Mesodermal cell (in vitro differentiated cells): ENCODE measurements at regions not wholly inside any gene's neighbourhood (a gene's known extent, or its start where the extent isn't known, plus 50 kb on each side); places are given as distances from the start of the nearest gene placed in this dataset.

ENCODE experiments used
- H3K27ac ChIP-seq: 2 replicates; pipeline ENCODE4 v1.7.0; 2013; ENCODE audit warnings: mild to moderate bottlenecking, low read depth, low read length, moderate library complexity; ENCODE audit not compliant: severe bottlenecking
- H3K36me3 ChIP-seq: 2 replicates; pipeline ENCODE4 v1.7.1; 2013; ENCODE audit warnings: mild to moderate bottlenecking, low read length, moderate library complexity; ENCODE audit not compliant: control insufficient read depth, insufficient read depth
- H3K4me1 ChIP-seq: one replicate; pipeline ENCODE4 v1.7.1; 2013; ENCODE audit warnings: mild to moderate bottlenecking, low read length; ENCODE audit not compliant: insufficient read depth, control insufficient read depth, poor library complexity, severe bottlenecking
- H3K4me3 ChIP-seq: 2 replicates; pipeline ENCODE4 v1.7.0; 2013; ENCODE audit warnings: low read length, control low read depth, mild to moderate bottlenecking; ENCODE audit not compliant: insufficient read depth, poor library complexity, severe bottlenecking; ENCODE audit errors: extremely low read depth
- H3K9me3 ChIP-seq: 2 replicates; pipeline ENCODE4 v1.7.1; 2013; ENCODE audit warnings: mild to moderate bottlenecking, low read length, moderate library complexity; ENCODE audit not compliant: control insufficient read depth
- WGBS, 2 experiments: methylation state at CpG; one replicate each; pipeline ENCODE4 v1.1.5; 2013; ENCODE audit warnings: missing lambda C conversion rate in 2 of 2; ENCODE audit not compliant: insufficient coverage in 2 of 2; 5-methylcytosine and 5-hydroxymethylcytosine counted together

- Histone ChIP-seq H3K27ac (no peak overlapping the region), H3K4me3 (no peak overlapping the region), H3K36me3 (no peaks in the 10 kb centered on the region), H3K9me3 (no peaks in the 10 kb centered on the region), H3K4me1 (no peaks in the 10 kb centered on the region)
- WGBS, 2 experiments = 83 to 97% methylated on average over 2 of the region's 3 CpGs
These were observed 201.6 kb upstream of the C1QTNF7 start for GRCh38 chr4:15226203-15226602.

GRCh38 chr4:15231265-15232091 is 196.4 kb upstream of the C1QTNF7 start:
- H3K4me3 ChIP-seq = no peak overlapping the region
- peaks cover 21% of the 10 kb centered on the region for H3K4me1 ChIP-seq
- no peak overlapping the region for H3K27ac ChIP-seq
- 63 to 74% methylated on average over 3 of the region's 8 CpGs for WGBS, 2 experiments
- H3K36me3 ChIP-seq = no peaks in the 10 kb centered on the region
- no peaks in the 10 kb centered on the region for H3K9me3 ChIP-seq

- WGBS, 2 experiments = 76 to 83% methylated on average over 5 to 7 of the region's 10 CpGs
- no peaks in the 10 kb centered on the region for H3K9me3 ChIP-seq
- H3K4me1 ChIP-seq = peaks cover 21% of the 10 kb centered on the region
- H3K27ac ChIP-seq = peak overlapping the region; percentile 86
- no peaks in the 10 kb centered on the region for H3K36me3 ChIP-seq
- no peak overlapping the region for H3K4me3 ChIP-seq
These were observed 195.2 kb upstream of the C1QTNF7 start for GRCh38 chr4:15232366-15233263.

GRCh38 chr4:15233264-15233597 is 194.6 kb upstream of the C1QTNF7 start:
- Histone ChIP-seq H3K27ac (peak overlapping the region; percentile 86), H3K36me3 (no peaks in the 10 kb centered on the region), H3K9me3 (no peaks in the 10 kb centered on the region), H3K4me3 (no peak overlapping the region), H3K4me1 (peaks cover 21% of the 10 kb centered on the region)
- WGBS, 2 experiments = 67 to 92% methylated on average over 2 to 4 of the region's 4 CpGs

- H3K36me3 ChIP-seq = no peaks in the 10 kb centered on the region
- H3K27ac ChIP-seq = peak overlapping the region; percentile 86
- H3K9me3 ChIP-seq = no peaks in the 10 kb centered on the region
- H3K4me1 ChIP-seq = peaks cover 21% of the 10 kb centered on the region
- H3K4me3 ChIP-seq = no peak overlapping the region
- WGBS, 2 experiments = 96 to 98% methylated on average over 5 of the region's 5 CpGs
These were observed 194.2 kb upstream of the C1QTNF7 start for GRCh38 chr4:15233626-15234025.

GRCh38 chr4:15234116-15234855 is 193.5 kb upstream of the C1QTNF7 start:
- no peaks in the 10 kb centered on the region for H3K9me3 ChIP-seq
- WGBS, 2 experiments = 96 to 100% methylated on average over 3 of the region's 7 CpGs
- no peaks in the 10 kb centered on the region for H3K36me3 ChIP-seq
- no peak overlapping the region for H3K27ac ChIP-seq
- H3K4me1 ChIP-seq = peaks cover 21% of the 10 kb centered on the region
- no peak overlapping the region for H3K4me3 ChIP-seq

GRCh38 chr4:15234856-15235126 is 193.0 kb upstream of the C1QTNF7 start:
- Histone ChIP-seq H3K36me3 (no peaks in the 10 kb centered on the region), H3K9me3 (no peaks in the 10 kb centered on the region), H3K4me1 (peaks cover 25% of the 10 kb centered on the region), H3K27ac (no peak overlapping the region), H3K4me3 (no peak overlapping the region)
- WGBS, 2 experiments = 90 to 100% methylated on average over 1 of the region's 2 CpGs

GRCh38 chr4:15235135-15235534 is 192.7 kb upstream of the C1QTNF7 start:
- H3K27ac ChIP-seq = no peak overlapping the region
- 79 to 93% methylated on average over 2 of the region's 2 CpGs for WGBS, 2 experiments

GRCh38 chr4:15237648-15238230 is 190.1 kb upstream of the C1QTNF7 start:
- H3K4me3 ChIP-seq = no peak overlapping the region
- WGBS, 2 experiments = 88 to 94% methylated on average over 2 to 3 of the region's 3 CpGs
- H3K36me3 ChIP-seq = no peaks in the 10 kb centered on the region
- H3K9me3 ChIP-seq = no peaks in the 10 kb centered on the region
- no peak overlapping the region for H3K27ac ChIP-seq
- peaks cover 30% of the 10 kb centered on the region for H3K4me1 ChIP-seq

More at GRCh38 chr4:15235135-15235534, 192.7 kb upstream of the C1QTNF7 start:
- H3K4me1 ChIP-seq = peaks cover 29% of the 10 kb centered on the region
- no peaks in the 10 kb centered on the region for H3K9me3 ChIP-seq
- H3K4me3 ChIP-seq = no peak overlapping the region
- H3K36me3 ChIP-seq = no peaks in the 10 kb centered on the region

GRCh38 chr4:15238720-15239119 is 189.1 kb upstream of the C1QTNF7 start:
- Histone ChIP-seq H3K36me3 (no peaks in the 10 kb centered on the region), H3K4me3 (no peak overlapping the region), H3K27ac (no peak overlapping the region), H3K9me3 (no peaks in the 10 kb centered on the region), H3K4me1 (peaks cover 22% of the 10 kb centered on the region)
- 0 to 20% methylated on average over 1 of the region's 3 CpGs for WGBS, 2 experiments
